ENCODE measurements at regions not wholly inside any gene's neighbourhood (a gene's known extent, or its start where the extent isn't known, plus 50 kb on each side); places are given as distances from the start of the nearest gene placed in this dataset.
A peak's percentile ranks its signal among the peaks of the same experiment; 100 is the strongest.

DNA sequence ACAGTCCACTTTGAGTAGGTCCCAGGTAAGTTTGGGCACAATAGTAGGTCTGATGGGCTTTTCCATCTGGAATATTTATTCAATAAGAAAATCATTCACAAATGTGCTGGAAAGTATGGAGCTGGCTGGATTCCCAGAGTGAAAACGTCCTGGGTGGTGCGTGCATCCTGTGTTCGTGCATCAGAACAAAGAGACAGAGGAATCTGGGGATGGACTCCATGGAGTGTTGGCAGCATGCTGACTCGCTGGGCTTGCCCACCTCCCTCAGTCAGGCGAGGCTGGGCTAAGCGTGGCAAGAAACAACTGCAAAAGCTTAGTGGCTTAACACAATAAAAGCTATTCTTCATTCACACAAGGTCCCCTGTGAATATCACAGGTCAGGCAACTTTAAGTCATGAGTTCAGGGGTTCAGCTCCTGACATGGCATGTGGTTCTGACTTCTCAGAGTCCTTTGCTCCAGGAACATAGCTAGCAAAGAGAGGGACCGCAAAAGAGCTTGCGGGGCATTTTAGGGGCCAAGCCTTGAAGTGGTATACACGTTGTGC, 151.6 kb upstream of the ZNF644 start:
- WGBS, 5 donors = 45 to 63% (median 62%) methylated on average over 9 of the region's 9 CpGs
- TF ChIP-seq, protein P1, sequence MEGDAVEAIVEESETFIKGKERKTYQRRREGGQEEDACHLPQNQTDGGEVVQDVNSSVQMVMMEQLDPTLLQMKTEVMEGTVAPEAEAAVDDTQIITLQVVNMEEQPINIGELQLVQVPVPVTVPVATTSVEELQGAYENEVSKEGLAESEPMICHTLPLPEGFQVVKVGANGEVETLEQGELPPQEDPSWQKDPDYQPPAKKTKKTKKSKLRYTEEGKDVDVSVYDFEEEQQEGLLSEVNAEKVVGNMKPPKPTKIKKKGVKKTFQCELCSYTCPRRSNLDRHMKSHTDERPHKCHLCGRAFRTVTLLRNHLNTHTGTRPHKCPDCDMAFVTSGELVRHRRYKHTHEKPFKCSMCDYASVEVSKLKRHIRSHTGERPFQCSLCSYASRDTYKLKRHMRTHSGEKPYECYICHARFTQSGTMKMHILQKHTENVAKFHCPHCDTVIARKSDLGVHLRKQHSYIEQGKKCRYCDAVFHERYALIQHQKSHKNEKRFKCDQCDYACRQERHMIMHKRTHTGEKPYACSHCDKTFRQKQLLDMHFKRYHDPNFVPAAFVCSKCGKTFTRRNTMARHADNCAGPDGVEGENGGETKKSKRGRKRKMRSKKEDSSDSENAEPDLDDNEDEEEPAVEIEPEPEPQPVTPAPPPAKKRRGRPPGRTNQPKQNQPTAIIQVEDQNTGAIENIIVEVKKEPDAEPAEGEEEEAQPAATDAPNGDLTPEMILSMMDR (IDR thresholded peaks at IDR 0.05) = no peak
- TF ChIP-seq POLR2A (IDR thresholded peaks at IDR 0.05) (no peak), EP300 (IDR thresholded peaks at IDR 0.05) (no peak), POLR2AphosphoS5 (IDR thresholded peaks at IDR 0.05) (no peak)
- Histone ChIP-seq H3K27me3 (peaks cover 0 to 21% (median 0%) of the 10 kb centered on the region in 3 donors), H3K9me3 (no peaks in the 10 kb centered on the region), H3K4me3 (no peak overlapping the region), H3K27ac (no peak overlapping the region), H3K4me1 (peaks cover 0 to 15% (median 0%) of the 10 kb centered on the region in 4 donors), H3K36me3 (no peaks in the 10 kb centered on the region)
- intact Hi-C loops (cut with DNase I; ENCODE audit: low total_unique reads) = no loop called here
- DNase-seq = peak in 1 of 2 donors; percentile 49

DNA sequence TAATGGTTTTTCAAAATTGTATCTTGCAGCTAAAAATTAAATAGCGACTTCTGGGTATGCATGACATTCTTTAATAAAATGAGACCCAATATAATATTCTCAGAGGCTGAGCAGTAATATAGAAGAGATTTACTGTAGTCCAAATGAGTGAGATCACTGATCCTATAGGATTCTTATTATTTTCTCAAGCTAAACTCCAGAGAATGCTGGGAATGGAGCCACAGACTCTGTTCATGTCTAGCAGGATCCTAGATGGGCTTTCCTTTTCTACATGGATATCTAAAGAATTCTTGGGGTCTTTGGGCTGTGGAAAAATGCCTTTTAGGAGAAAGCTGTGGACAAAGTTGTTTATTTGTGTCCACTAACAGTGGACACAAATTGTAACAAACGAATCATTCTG, 150.7 kb upstream of the ZNF644 start:
- no peaks in the 10 kb centered on the region for H3K36me3 ChIP-seq
- peaks cover 0 to 21% (median 0%) of the 10 kb centered on the region in 3 donors for H3K27me3 ChIP-seq
- no peak overlapping the region for H3K4me3 ChIP-seq
- WGBS, 5 donors = 23 to 51% (median 38%) methylated on average over 2 of the region's 2 CpGs
- H3K9me3 ChIP-seq = no peaks in the 10 kb centered on the region
- intact Hi-C loops (cut with DNase I; ENCODE audit: low total_unique reads) = no loop called here
- DNase-seq = peak in 1 of 2 donors; percentile 22
- no peak for TF ChIP-seq POLR2AphosphoS5 (IDR thresholded peaks at IDR 0.05)
- TF ChIP-seq, protein P1 (IDR thresholded peaks at IDR 0.05) = no peak
- peaks cover 0 to 15% (median 0%) of the 10 kb centered on the region in 4 donors for H3K4me1 ChIP-seq
- H3K27ac ChIP-seq = no peak overlapping the region

DNA sequence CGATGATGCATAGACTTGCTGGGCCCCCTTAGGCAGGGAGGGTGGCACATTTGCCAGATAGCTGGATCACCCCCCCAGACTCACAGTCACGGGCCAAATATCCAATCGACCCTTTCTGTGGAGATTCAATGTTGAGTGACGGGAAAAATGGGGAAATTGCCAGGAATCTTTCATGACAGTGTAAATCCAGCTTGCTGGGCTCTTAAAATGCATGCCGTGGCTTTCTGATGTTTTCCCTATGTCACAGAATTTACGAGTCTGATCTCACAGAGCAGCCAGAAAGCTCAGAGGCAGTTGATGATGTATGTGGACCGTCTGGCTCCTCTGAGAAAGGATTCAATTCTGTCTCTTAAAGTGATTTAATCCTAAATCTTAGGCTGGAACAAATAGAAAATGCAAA, 150.1 kb upstream of the ZNF644 start:
- TF ChIP-seq POLR2AphosphoS5 (IDR thresholded peaks at IDR 0.05) = no peak
- TF ChIP-seq POLR2A (IDR thresholded peaks at IDR 0.05) = no peak
- no peak for TF ChIP-seq EP300 (IDR thresholded peaks at IDR 0.05)
- TF ChIP-seq, protein P1 (IDR thresholded peaks at IDR 0.05) = no peak
- H3K36me3 ChIP-seq = no peaks in the 10 kb centered on the region
- H3K27me3 ChIP-seq = peaks cover 0 to 20% (median 0%) of the 10 kb centered on the region in 3 donors
- peak in 1 of 2 donors; percentile 77 for DNase-seq
- H3K9me3 ChIP-seq = no peaks in the 10 kb centered on the region
- 49 to 62% (median 61%) methylated on average over 5 to 7 of the region's 7 CpGs for WGBS, 5 donors
- H3K4me3 ChIP-seq = no peak overlapping the region
- peaks cover 0 to 15% (median 0%) of the 10 kb centered on the region in 4 donors for H3K4me1 ChIP-seq
- intact Hi-C loops (cut with DNase I; ENCODE audit: low total_unique reads) = no loop called here
- H3K27ac ChIP-seq = no peak overlapping the region

DNA sequence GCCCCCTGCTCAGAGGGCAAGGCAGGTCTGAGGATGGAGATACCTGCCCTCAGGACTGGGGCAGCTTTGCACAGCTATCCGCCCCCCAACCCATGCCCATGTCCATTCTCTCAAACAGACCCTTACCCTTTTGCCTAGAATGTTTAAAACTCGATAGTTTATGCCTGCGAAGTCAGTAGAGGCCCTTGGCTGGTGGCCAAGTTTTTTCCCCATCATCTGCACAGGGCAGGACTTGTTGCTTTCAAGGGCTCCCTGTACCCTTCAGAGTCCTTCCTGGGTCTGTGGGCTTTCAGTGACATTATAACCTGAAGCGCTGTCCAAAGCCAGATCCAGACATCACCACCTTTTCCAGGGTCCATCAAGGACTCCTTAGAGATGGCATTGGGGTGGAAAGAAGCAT, 148.7 kb upstream of the ZNF644 start:
- intact Hi-C loops (cut with DNase I; ENCODE audit: low total_unique reads) = no loop called here

More for the DNA sequence above, 148.7 kb upstream of the ZNF644 start:
- Histone ChIP-seq H3K9me3 (no peaks in the 10 kb centered on the region), H3K4me3 (no peak overlapping the region), H3K27me3 (peaks cover 0 to 17% (median 0%) of the 10 kb centered on the region in 3 donors), H3K4me1 (peaks cover 0 to 15% (median 0%) of the 10 kb centered on the region in 4 donors), H3K27ac (no peak overlapping the region), H3K36me3 (no peaks in the 10 kb centered on the region)
- TF ChIP-seq POLR2AphosphoS5 (IDR thresholded peaks at IDR 0.05) (no peak), POLR2A (IDR thresholded peaks at IDR 0.05) (no peak), EP300 (IDR thresholded peaks at IDR 0.05) (no peak)
- TF ChIP-seq, protein P1 (IDR thresholded peaks at IDR 0.05) = no peak
- no peak for DNase-seq
- WGBS, 5 donors = 64 to 77% (median 74%) methylated on average over 4 of the region's 4 CpGs
